Vagina (tissue), 2 donors: ENCODE measurements at regions not wholly inside any gene's neighbourhood (a gene's known extent, or its start where the extent isn't known, plus 50 kb on each side); places are given as distances from the start of the nearest gene placed in this dataset.

Experiments used
- POLR2A ChIP-seq, 2 donors: fragments of 450-650 bp; IDR thresholded peaks; one replicate each; pipeline ENCODE4 v1.6.1; 2017; ENCODE audit warnings: antibody characterized with exemption in 2 of 2, mild to moderate bottlenecking in 2 of 2, moderate library complexity in 2 of 2
- POLR2AphosphoS5 ChIP-seq, 2 donors: sonication (generic); formaldehyde crosslinking; IDR thresholded peaks; one replicate each; pipeline ENCODE4 v1.9.0; 2017; ENCODE audit warnings: antibody characterized with exemption in 2 of 2, mild to moderate bottlenecking in 2 of 2, low read depth in 1 of 2; ENCODE audit not compliant: insufficient read depth in 1 of 2
- TF ChIP-seq, protein P1 (sequence below), 3 experiments: fragments of 450-650 bp in 2 of 3; fragments of 200-600 bp in 1 of 3; sonication (generic) in 1 of 3; IDR thresholded peaks; one replicate each; pipeline ENCODE4 v1.5.1; 2017 to 2019; ENCODE audit warnings: antibody characterized with exemption in 3 of 3, mild to moderate bottlenecking in 2 of 3, moderate library complexity in 2 of 3

DNA sequence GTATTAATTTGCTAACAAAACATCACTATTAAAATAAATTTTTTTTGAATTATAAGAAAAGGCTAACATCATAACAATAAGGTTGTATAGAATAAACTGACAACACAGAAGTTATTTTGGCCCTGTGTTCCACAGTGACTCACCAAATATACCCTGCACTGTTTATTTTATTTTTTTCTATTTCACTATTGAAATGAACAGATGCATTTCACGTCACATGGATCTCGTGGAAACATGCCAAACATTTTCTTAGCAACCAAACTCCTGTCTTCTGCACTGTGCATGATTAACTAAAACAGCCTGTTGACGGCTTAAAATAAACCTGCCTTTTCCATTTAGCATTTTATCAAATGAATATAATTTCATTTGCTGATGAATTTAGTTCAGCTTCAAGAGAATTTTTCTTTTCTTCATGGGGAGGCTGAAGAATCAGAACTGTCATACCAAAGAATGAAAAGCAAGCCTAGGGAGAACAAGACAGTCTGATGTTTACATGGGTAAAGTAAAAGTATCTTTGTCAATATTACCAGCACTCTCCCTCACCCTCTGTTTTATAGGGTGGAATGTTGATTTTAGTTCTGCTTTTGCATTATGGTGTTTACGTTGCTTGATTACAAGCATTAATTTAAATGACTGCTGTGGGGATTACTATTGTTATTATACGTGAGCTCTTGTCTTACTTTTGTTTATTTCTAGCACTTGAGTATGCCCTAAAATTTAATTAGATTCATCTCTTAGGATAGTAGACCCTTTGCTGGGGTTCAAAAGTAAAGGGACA, 115.3 kb downstream of the LCA5 start:
- TF ChIP-seq, protein P1, sequence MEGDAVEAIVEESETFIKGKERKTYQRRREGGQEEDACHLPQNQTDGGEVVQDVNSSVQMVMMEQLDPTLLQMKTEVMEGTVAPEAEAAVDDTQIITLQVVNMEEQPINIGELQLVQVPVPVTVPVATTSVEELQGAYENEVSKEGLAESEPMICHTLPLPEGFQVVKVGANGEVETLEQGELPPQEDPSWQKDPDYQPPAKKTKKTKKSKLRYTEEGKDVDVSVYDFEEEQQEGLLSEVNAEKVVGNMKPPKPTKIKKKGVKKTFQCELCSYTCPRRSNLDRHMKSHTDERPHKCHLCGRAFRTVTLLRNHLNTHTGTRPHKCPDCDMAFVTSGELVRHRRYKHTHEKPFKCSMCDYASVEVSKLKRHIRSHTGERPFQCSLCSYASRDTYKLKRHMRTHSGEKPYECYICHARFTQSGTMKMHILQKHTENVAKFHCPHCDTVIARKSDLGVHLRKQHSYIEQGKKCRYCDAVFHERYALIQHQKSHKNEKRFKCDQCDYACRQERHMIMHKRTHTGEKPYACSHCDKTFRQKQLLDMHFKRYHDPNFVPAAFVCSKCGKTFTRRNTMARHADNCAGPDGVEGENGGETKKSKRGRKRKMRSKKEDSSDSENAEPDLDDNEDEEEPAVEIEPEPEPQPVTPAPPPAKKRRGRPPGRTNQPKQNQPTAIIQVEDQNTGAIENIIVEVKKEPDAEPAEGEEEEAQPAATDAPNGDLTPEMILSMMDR (IDR thresholded peaks at IDR 0.05), result no peak
- TF ChIP-seq POLR2A (IDR thresholded peaks at IDR 0.05) (no peak), POLR2AphosphoS5 (IDR thresholded peaks at IDR 0.05; ENCODE audit: insufficient read depth in 1 of 2, low read depth in 1 of 2) (no peak)
